HG03354 (cell line): ENCODE measurements at regions not wholly inside any gene's neighbourhood (a gene's known extent, or its start where the extent isn't known, plus 50 kb on each side); places are given as distances from the start of the nearest gene placed in this dataset.
"Not testable (repeated sequence)": the region's sequence is repeated elsewhere in the genome, so short reads cannot be mapped to it uniquely, and the experiment has no call there.

Source experiments
- ATAC-seq: cut with Tn5 transposase; IDR thresholded peaks from one replicate; pipeline ENCODE4 v1.9.1; 2021; ENCODE audit warnings: mild to moderate bottlenecking; ENCODE audit not compliant: unreplicated experiment, poor library complexity, severe bottlenecking

DNA sequence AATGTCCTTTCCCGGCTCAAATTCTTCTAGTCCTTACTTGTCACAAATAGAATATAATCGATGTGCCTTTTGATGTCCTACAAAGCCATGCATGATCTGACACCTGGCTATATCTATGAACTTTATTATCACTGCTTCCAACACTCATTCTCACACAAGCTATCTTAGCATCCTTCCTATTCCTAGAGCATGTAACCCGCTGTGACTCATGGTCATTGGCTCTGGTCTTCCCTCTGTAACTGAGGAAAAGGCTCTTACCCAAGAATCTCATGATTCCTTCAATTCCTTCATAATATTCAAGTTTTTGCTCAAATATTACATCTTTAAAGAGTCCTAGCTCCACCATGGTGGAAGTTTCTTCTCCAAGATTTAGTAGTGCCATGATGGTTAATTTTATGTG is 480.0 kb upstream of the PAPPA start:
- no peak for ATAC-seq

DNA sequence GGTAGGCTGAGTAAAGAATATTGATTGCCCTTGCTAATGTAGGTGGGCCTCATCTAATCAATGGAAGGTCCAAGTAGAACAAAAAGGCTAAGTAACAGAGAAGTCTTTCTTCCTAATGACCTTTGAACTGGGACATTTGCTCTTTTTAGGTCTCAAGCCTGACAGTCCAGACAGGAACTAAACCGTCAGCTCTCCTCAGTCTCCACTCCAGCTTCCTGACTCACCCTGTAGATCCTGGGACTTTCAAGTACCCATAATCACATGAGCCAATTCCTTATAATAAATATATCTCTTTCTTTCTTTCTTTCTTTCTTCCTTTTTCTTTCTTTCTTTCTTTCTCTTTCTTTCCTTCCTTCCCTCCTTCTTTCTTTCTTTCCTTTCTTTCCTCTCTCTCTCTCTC is 479.5 kb upstream of the PAPPA start:
- ATAC-seq, result no peak

DNA sequence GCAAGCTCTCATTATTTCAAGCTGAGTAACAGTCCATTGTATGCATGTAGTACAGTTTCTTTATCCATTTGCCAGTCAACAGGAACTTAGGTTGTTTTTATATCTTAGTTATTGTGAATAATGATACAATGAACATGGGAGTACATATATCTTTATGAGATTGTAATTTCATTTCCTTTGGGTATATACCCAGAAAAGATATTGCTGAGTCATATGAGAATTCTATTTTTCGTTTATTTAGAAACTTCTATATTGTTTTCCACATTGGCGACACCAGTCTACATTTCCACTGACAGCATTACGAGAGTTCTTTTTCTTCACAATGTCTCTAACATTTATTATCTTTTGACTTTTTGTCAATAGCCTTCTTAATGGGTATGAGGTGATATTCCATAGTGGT is 477.8 kb upstream of the PAPPA start:
- no peak for ATAC-seq

DNA sequence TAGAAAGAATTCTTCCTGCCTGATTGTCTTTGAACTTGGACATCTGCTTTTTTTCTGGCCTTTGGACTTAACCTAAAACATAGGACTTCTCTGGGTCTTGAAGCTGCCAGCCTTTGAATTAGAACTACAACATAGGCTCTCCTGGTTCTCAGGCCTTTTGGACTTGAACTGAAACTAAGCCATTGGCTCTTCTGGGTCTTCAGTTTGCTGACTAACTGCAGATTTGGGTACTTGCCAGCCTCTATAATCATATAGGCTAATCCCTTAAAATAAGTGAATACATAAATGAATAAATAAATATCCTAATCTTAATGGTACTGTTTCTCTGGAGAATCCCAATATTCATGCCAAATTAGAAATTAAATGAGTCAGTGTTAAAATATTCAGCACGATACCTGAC is 473.4 kb upstream of the PAPPA start:
- ATAC-seq, result no peak

DNA sequence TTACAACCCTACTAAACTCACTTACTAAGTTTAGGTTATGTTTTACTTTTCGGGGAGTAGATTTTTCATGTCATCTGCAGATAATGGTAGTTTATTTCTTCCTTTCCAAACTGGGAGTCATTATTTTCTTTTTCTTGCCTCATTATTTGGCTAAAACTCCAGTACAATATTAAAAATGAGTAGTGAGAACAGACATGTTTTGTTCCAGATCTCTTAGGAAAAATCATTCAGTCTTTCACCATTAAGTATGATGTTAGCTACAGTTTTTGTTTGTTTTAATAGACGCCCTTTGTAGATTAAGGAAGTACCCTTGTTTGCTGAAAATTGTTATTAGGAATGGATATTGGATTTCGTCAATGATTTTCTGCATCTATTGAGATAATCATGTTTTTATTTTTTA is 472.0 kb upstream of the PAPPA start:
- no peak for ATAC-seq

DNA sequence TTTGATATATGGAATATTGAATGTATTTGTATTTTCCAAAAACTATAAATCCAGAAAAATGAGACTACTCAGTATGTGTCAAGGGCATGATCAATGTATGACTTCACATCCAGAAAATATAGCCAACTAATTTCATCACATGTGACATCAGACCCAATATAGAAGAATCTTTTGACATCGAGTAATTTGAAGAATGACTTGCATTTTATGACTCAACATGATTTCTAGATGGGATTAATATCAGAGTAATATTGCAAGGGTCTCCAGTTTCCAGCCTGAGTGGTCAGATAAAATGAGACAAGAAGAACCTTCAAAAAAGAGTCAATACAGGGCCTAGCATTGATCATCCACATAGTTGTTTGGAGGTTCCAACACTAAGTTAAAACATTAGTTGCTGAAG is 467.5 kb upstream of the PAPPA start:
- ATAC-seq, result no peak

DNA sequence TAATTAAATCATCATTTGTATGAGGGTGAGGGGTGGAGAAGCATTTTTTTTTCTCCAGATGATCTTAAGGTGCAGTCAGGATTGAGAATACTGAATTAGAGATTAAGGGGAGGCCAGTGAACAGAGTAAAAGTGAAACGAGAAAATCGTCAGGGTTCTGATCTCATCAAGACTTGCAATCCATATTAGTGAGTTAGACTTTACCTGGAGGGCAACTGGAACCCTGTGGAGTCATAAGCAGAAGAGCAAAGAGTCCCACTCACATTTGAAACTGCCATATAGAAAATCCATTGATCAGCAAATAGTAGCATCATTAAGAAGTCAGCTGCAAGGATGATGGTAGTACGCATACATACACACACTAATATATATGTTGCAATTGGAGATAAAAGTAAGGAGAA is 466.2 kb upstream of the PAPPA start:
- ATAC-seq, result no peak

DNA sequence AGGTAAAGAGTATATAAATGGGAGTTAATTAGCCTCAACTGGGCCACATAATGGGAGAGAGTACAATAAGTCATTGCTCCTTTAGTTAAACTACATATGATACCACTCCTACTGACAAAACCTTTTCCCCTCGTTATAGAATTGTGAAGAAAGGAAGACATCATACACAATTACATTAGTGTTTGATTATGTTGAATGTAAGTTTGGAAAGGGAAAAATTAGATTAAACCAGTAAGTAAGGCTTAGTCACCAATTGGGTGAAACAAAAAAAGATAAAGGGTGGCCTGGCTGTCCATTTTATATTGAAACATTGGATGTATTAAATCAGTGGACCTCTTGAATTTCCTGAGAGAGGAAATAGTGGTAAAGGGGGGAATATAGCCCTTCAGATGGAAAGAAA is 464.3 kb upstream of the PAPPA start:
- no peak for ATAC-seq

DNA sequence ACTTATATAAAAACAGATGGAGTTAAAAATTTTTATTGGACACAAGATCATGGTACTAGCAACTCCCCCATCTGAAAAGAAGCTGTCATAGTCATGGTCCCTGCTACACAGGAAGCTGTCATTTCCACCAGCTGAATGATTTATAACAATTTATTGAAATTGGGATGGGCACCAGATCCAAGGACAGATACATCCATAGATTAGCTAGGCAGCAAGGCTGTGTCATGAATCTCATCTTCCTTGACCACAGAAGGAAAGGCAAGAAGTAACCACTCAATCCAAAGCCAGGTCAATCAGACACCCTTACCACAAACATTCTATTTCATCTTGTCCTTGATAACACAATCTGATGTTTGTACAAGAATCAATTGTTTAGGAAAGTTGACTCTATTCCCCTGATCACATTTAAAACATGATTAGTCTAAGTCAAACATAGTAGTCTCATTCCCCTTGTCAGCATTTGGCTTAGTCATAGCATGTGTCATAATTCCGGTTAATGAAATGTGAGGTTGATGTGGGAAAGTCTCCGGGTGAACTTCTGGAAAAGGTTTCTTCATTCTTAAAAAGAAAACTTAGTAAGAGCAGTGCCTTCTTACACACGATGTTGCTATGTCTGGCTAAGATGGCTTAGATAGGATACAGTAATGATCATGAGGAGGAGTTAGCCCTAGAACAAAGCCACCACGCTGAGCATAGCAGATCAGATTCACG is 462.6 kb upstream of the PAPPA start:
- ATAC-seq, result no peak

DNA sequence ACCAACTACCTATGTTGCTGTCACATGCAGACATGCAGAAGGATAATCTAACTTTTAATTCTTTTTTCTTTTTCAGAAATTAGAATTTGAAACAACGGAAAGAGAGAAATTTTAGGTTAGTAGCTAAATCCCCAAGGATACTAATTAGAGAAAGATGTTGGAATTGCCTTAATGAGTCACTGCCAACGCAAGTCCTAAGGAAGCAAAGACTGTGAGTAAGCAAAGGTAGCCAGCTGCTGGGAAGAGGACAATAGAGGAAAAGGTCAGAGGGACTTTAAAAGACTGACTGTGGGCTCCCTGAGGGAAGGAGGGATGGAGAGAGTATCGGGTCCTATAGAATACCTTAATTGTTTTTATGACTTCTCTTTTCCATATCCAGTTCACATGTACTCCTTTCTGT is 461.9 kb upstream of the PAPPA start:
- no peak for ATAC-seq

DNA sequence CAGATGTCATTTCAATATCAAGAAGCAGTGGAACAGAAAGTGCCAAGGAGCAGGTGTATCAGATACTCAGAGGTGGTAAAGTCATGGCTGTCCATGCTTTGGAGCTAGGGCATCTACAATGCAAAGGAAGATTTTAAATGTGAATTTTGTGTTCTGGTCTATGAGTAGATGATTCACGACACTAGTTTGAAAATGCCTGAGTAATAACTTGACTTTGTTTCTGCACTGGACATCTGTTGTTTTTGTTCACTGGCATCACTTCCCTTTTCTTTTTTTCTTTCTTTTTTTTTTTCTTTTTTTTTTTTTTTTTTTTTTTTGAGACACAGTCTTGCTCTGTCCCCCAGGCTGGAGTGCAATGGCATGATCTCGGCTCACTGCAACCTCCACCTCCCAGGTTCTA is 460.7 kb upstream of the PAPPA start:
- ATAC-seq, result not testable (repeated sequence)

DNA sequence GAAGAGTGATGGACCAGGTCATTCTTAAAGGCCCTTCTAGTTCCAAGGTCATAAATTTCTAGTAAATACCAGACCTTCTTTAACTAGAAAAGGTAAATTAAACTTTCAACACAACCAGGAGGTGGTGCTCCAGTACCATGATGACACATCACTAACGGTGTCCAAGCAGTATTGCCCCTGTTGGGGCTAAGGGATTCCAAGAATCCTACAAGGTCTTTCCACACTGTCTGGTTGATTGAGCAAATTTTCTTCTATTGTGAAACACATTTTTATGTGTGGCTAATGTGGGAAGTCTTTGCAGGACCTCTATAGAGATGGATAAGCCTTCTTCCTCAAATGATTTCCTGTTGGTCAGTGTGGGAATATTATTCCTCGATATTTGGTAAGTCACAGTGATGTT is 459.6 kb upstream of the PAPPA start:
- ATAC-seq, result no peak

DNA sequence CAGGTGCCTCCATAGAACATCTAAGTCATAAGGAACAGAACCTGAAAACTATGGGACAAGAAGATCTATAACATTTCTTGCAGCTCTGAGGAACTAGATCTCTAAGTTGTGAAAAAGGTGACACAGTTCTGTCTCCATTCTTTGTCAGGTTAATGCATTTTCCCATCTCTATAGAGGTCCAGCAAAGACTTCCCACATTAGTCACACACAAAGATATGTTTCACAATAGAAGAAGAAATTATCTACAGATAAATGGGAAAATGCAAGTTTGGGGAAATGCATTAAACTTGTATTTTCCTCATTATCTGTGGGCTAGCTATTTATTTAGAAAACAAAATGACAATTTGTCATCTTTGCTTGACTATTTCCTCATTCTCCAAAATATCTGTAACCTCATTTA is 458.6 kb upstream of the PAPPA start:
- no peak for ATAC-seq

DNA sequence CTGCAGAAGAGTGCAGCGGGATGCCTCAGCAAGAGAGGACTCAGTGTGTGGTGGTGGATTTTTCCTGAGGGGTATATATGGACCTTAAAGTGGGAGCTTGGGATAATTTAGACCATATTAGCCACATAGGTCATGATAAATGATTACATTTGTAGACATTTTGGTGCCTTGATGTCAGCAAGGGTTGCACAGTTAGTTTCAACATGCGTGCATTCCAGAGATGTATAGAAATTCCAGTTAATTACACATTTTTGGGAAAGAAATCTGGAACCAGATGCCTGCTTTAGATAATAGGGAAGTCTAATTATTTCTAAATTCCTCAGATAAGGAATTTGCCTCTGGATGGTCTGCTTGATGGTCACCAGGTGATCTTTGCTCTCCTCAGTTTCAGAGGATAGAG is 440.6 kb upstream of the PAPPA start:
- ATAC-seq, result no peak

DNA sequence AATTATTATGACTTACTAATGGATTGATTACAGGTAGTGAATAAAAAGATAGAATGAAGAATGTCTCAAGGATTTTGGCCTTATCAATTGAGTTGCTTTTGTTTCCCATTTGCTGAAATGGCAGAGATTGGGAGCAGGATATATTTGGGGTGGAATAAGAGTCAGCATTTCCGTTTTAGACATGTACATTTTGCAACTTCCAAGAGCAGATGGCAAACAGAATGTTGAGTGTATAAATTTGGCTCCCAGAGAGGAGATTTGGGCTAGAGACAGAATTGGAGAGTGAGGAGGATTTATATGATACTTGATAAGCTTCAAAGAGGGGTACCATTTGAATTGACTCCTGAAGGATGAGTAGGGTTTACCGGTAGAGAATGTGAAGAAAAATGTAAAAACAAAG is 437.9 kb upstream of the PAPPA start:
- ATAC-seq, result no peak

DNA sequence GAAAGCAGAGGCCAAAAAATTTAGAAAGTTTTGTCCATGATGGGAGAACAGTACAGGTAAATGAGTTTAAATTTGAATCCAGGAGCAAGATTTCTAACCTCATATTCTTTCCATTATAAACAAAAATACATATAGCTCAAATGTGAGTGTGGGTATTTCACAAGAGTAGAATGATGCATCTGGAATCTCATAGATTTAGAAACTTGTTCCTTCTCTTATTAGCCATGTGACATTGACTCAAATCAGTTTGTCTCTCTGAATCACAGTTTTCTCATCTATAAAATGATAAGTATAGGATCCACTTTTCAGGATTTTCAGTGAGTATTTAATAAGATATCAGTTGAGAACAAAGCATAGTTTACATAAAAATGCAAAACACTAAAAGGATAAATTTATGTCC is 436.3 kb upstream of the PAPPA start:
- ATAC-seq, result no peak

DNA sequence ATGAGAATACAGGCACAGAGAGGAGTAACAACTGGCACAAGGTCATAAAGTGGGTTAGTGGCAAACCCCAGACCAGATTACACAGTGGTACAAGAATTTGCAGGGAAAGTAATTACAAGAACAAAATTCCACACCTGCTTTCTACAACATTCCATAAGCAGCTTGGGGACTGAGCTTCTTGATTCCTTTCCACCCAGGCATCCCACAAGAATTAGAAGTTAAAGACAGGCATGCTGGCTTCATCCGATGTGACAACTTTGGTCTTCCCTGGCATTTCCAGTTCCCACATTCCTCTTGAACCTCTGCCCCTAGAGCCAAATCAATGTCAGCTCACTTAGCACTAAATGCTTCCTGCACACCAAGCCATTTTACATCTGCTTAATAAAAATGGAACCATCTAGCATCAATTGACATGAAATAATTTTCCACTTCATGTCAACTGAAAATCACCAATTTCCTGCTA is 435.8 kb upstream of the PAPPA start:
- no peak for ATAC-seq

DNA sequence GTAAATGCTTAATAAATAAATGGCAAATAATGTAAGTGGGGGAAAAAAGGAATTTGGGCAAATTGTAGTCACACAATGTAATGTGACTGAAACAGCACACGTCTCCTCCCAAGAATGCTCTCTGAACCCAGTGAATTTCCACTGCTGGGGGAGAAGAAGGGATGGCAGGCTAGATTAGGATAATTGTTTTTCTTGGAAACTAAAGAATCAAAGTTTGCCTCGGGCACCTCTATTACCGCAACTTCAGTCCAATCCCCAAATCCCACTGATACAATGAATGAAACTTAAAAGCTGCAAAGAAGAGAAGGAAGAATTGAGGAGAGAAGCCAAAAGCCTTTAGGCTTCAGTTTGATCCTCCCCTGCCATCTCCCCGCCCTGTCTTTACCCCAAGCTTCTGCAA is 423.2 kb upstream of the PAPPA start:
- no peak for ATAC-seq

DNA sequence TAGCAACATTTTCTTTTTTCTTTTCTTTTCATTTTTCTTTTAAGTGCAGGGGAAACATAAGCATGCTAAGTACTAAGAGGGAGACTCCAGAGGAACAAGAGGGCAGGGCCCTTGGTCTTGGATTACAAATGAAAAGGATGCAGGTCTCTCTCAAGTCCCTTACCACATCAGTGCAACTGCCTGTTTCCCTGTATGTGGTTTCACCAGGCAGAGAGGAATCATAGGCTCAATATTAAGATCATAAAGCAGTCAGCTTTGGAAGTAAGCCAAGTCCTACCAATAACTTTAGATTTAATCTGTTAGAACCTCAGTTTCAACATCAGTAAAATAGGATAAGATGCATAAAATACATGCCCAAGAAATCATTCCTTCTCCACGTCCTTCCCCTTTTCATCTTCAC is 422.7 kb upstream of the PAPPA start:
- no peak for ATAC-seq

DNA sequence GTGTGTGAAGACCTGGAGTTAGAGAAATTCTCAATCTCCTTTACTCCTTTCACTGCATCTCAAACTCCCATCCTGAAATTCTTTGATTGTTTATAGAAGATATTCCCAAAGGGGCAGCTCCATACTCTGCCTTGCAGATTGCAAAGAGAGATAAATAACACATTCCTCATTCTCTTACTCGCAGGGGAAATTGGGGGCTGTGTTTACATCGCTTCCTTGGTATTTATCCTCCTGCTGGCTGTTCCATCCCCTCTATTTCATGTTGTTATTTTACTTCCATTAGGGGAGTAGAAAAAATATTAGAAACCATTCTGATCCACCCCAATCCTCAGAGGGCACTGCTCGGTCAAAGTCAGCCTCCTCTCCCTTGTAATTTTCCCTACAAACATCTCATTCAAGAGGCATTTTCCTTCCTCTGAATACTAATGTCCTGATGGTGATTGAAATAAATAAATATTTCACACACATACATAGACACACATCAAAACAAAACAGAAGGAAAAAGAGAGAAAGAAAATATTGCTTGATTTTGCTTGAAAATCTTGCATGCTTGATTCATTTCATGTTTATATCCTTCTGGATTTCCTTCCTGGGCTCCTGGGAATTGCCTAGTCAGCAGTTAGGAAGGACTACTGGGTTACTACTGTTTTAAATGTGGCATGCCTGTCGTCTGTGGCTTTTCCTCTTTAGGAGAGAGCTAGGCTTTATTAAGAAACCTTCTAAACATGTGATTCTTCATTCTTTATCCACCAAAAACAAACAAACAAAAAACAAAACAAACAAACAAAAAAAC is 420.1 kb upstream of the PAPPA start:
- ATAC-seq, result no peak

DNA sequence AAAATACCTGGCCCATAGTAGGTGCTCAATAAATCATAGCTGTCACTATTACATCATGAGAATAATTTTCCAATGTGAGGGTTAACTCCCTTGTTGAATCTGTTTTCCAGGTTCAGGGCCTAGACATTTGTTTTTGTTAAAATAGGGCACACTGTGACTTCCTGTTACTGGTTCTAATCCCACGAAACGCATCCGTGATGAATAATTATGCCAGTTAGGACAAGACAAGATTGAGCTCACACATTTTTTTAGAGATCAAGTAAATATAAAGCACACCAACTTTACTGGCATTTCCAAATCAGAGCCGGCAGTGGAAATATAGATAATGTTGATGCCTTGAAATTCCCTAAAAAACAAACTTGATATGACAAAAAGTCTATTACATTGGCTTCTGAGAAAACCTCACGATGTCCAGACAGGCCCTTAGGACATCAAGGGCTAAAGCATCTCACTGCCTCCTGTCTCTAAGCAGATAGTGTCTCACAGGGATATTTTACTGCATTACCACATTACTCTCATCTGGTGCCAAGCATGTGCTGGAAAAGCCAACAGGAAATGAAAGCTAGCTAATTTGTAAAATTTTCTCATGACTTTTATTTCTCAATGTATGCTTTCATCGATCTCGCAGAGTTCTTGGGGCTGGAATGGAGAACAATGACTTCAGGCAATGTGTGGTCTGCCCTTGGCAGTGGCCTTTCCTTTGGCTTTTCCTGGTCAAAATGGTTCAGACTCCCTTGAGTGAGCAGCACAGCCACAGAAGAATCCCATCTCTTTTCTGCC is 414.3 kb upstream of the PAPPA start:
- no peak for ATAC-seq
